DMS 273 treated with DMSO at 0.1 percent for 48 hours (cell line): ENCODE measurements at regions not wholly inside any gene's neighbourhood (a gene's known extent, or its start where the extent isn't known, plus 50 kb on each side); places are given as distances from the start of the nearest gene placed in this dataset.
"Not testable (repeated sequence)": the region's sequence is repeated elsewhere in the genome, so short reads cannot be mapped to it uniquely, and the experiment has no call there.

Experiments
- DNase-seq: peaks from one replicate; lab custom pipeline; 2025; lab: John Stamatoyannopoulos, UW

GRCh38 chr6:27742833-27743573 lies 169.2 kb downstream of the OR2B2 start:
- DNase-seq: no peak

- not testable (repeated sequence) for DNase-seq
These were observed 172.3 kb downstream of the OR2B2 start for GRCh38 chr6:27739902-27740301.

- no peak for DNase-seq
These were observed 175.5 kb downstream of the OR2B2 start for GRCh38 chr6:27736686-27737085.

- DNase-seq: no peak
These were observed 183.8 kb downstream of the OR2B2 start for GRCh38 chr6:27728442-27728841.

GRCh38 chr6:27726619-27727023 lies 185.6 kb downstream of the OR2B2 start:
- peak; percentile 61 for DNase-seq

GRCh38 chr6:27720607-27721580 lies 191.3 kb downstream of the OR2B2 start:
- peak; percentile 76 for DNase-seq

- not testable (repeated sequence) for DNase-seq
These were observed 193.2 kb downstream of the OR2B2 start for GRCh38 chr6:27719039-27719438.

GRCh38 chr6:27706431-27706830 lies 205.8 kb downstream of the OR2B2 start:
- no peak for DNase-seq

GRCh38 chr6:27700337-27700736 lies 211.9 kb downstream of the OR2B2 start:
- DNase-seq: no peak

GRCh38 chr6:27694547-27694874 lies 217.7 kb downstream of the OR2B2 start:
- DNase-seq: no peak

- peak; percentile 60 for DNase-seq
These were observed 218.2 kb downstream of the OR2B2 start for GRCh38 chr6:27693766-27694546.

GRCh38 chr6:27692133-27692532 lies 219.2 kb upstream of the ZNF184 start:
- DNase-seq: not testable (repeated sequence)

- DNase-seq: peak; percentile 94
These were observed 215.2 kb upstream of the ZNF184 start for GRCh38 chr6:27688014-27688586.

GRCh38 chr6:27687154-27688013 lies 214.5 kb upstream of the ZNF184 start:
- DNase-seq: peak; percentile 81

- no peak for DNase-seq
These were observed 212.4 kb upstream of the ZNF184 start for GRCh38 chr6:27685279-27685678.

GRCh38 chr6:27684264-27685211 lies 211.6 kb upstream of the ZNF184 start:
- peak; percentile 93 for DNase-seq

- no peak for DNase-seq
These were observed 207.2 kb upstream of the ZNF184 start for GRCh38 chr6:27679964-27680694.

GRCh38 chr6:27679308-27679963 lies 206.5 kb upstream of the ZNF184 start:
- DNase-seq: no peak

- DNase-seq: no peak
These were observed 205.6 kb upstream of the ZNF184 start for GRCh38 chr6:27678469-27678868.
